Activated CD4-positive, alpha-beta T cell treated with anti-CD3 and anti-CD28 coated beads for 24 hours (primary cell): ENCODE measurements at regions not wholly inside any gene's neighbourhood (a gene's known extent, or its start where the extent isn't known, plus 50 kb on each side); places are given as distances from the start of the nearest gene placed in this dataset.

ENCODE experiments used
- DNase-seq, 2 donors: peaks; one replicate each; pipeline ENCODE4 v3.0.0-alpha.2; 2020; ENCODE audit warnings: low read depth in 2 of 2

GRCh38 chr10:3484306-3485056 is 300.5 kb downstream of the KLF6 start:
- no peak for DNase-seq

- no peak for DNase-seq
Observed at GRCh38 chr10:3482200-3482993, 302.6 kb downstream of the KLF6 start.

GRCh38 chr10:3481496-3481895 is 303.5 kb downstream of the KLF6 start:
- no peak for DNase-seq

GRCh38 chr10:3480990-3481315 is 304.1 kb downstream of the KLF6 start:
- DNase-seq, result no peak

- no peak for DNase-seq
Observed at GRCh38 chr10:3480281-3480989, 304.6 kb downstream of the KLF6 start.

GRCh38 chr10:3478632-3479240 is 306.2 kb upstream of the PITRM1 start:
- no peak for DNase-seq

- DNase-seq, result no peak
Observed at GRCh38 chr10:3478153-3478552, 305.6 kb upstream of the PITRM1 start.

GRCh38 chr10:3477683-3478082 is 305.1 kb upstream of the PITRM1 start:
- DNase-seq, result no peak

- DNase-seq, result no peak
Observed at GRCh38 chr10:3476640-3477448, 304.3 kb upstream of the PITRM1 start.

- no peak for DNase-seq
Observed at GRCh38 chr10:3476186-3476585, 303.6 kb upstream of the PITRM1 start.

- DNase-seq, result no peak
Observed at GRCh38 chr10:3475367-3475766, 302.8 kb upstream of the PITRM1 start.

GRCh38 chr10:3474266-3474665 is 301.7 kb upstream of the PITRM1 start:
- DNase-seq, result no peak

GRCh38 chr10:3473271-3473670 is 300.7 kb upstream of the PITRM1 start:
- DNase-seq, result no peak

GRCh38 chr10:3472287-3473051 is 299.9 kb upstream of the PITRM1 start:
- no peak for DNase-seq

GRCh38 chr10:3471927-3472286 is 299.3 kb upstream of the PITRM1 start:
- DNase-seq, result no peak

GRCh38 chr10:3471472-3471871 is 298.9 kb upstream of the PITRM1 start:
- DNase-seq, result no peak

- no peak for DNase-seq
Observed at GRCh38 chr10:3470191-3470590, 297.6 kb upstream of the PITRM1 start.

GRCh38 chr10:3469639-3470020 is 297.0 kb upstream of the PITRM1 start:
- DNase-seq, result no peak

- DNase-seq, result peak in 1 of 2 donors; percentile 17
Observed at GRCh38 chr10:3468919-3469638, 296.5 kb upstream of the PITRM1 start.
